HL-60 (cell line): ENCODE measurements at regions not wholly inside any gene's neighbourhood (a gene's known extent, or its start where the extent isn't known, plus 50 kb on each side); places are given as distances from the start of the nearest gene placed in this dataset.

Experiments
- DNase-seq, 2 experiments: peaks; one replicate each; pipeline ENCODE4 v3.0.0-alpha.2; 2010 to 2020; ENCODE audit warnings: low read depth in 1 of 2, low spot score in 1 of 2
- H3K27ac ChIP-seq: fragments of 250-450 bp; sonication (Bioruptor Pico); replicated peaks from 2 replicates; pipeline ENCODE4 v1.5.1; 2020; ENCODE audit warnings: mild to moderate bottlenecking, moderate library complexity
- H3K27me3 ChIP-seq: fragments of 250-450 bp; sonication (Bioruptor Pico); 2 replicates; pipeline ENCODE4 v1.5.1; 2021; ENCODE audit warnings: mild to moderate bottlenecking, moderate library complexity; ENCODE audit not compliant: insufficient read depth, poor library complexity, severe bottlenecking
- H3K4me3 ChIP-seq: replicated peaks from 2 replicates; pipeline ENCODE4 v1.5.1; 2011; ENCODE audit warnings: mild to moderate bottlenecking, control low read depth, low read length; ENCODE audit not compliant: insufficient read depth
- GABPA ChIP-seq: IDR thresholded peaks from 2 replicates; pipeline ENCODE4 v1.6.1; 2012; ENCODE audit warnings: low read depth
- POLR2AphosphoS5 ChIP-seq: IDR thresholded peaks from 2 replicates; pipeline ENCODE4 v1.6.1; 2012; ENCODE audit warnings: low read depth
- SPI1 ChIP-seq: IDR thresholded peaks from 2 replicates; pipeline ENCODE4 v1.6.1; 2012; ENCODE audit warnings: low read depth, mild to moderate bottlenecking, borderline replicate concordance
- TF ChIP-seq, protein P1 (sequence below): IDR thresholded peaks from one replicate; pipeline ENCODE4 v1.5.1; 2011; ENCODE audit warnings: low read length, control low read depth, inconsistent platforms; ENCODE audit not compliant: insufficient read depth
- TF ChIP-seq, protein P2 (sequence below): IDR thresholded peaks from 2 replicates; pipeline ENCODE4 v1.6.1; 2012; ENCODE audit warnings: low read depth; ENCODE audit not compliant: insufficient replicate concordance

DNA sequence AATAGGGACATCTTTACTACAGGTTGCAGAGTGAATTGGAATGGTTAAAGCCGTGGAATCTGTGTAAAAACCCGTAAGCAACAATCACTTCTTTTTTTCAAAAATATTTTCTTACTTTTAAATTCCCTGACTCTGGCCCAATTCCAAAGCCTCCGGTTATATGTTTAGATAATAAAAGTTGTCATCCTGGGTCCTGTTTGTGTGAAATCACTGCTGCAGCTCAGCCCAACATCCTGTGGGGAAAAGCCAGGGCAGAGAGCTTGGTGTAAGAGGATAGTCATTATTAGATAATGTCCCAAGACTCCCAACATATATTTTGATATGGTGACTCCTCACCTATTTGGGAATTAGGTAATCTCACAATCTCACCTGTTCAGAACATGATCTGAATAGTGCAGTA lies 586.0 kb upstream of the BRINP1 start:
- TF ChIP-seq POLR2AphosphoS5 (no peak), SPI1 (no peak), GABPA (no peak)
- TF ChIP-seq, protein P1, sequence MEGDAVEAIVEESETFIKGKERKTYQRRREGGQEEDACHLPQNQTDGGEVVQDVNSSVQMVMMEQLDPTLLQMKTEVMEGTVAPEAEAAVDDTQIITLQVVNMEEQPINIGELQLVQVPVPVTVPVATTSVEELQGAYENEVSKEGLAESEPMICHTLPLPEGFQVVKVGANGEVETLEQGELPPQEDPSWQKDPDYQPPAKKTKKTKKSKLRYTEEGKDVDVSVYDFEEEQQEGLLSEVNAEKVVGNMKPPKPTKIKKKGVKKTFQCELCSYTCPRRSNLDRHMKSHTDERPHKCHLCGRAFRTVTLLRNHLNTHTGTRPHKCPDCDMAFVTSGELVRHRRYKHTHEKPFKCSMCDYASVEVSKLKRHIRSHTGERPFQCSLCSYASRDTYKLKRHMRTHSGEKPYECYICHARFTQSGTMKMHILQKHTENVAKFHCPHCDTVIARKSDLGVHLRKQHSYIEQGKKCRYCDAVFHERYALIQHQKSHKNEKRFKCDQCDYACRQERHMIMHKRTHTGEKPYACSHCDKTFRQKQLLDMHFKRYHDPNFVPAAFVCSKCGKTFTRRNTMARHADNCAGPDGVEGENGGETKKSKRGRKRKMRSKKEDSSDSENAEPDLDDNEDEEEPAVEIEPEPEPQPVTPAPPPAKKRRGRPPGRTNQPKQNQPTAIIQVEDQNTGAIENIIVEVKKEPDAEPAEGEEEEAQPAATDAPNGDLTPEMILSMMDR: no peak
- TF ChIP-seq, protein P2, sequence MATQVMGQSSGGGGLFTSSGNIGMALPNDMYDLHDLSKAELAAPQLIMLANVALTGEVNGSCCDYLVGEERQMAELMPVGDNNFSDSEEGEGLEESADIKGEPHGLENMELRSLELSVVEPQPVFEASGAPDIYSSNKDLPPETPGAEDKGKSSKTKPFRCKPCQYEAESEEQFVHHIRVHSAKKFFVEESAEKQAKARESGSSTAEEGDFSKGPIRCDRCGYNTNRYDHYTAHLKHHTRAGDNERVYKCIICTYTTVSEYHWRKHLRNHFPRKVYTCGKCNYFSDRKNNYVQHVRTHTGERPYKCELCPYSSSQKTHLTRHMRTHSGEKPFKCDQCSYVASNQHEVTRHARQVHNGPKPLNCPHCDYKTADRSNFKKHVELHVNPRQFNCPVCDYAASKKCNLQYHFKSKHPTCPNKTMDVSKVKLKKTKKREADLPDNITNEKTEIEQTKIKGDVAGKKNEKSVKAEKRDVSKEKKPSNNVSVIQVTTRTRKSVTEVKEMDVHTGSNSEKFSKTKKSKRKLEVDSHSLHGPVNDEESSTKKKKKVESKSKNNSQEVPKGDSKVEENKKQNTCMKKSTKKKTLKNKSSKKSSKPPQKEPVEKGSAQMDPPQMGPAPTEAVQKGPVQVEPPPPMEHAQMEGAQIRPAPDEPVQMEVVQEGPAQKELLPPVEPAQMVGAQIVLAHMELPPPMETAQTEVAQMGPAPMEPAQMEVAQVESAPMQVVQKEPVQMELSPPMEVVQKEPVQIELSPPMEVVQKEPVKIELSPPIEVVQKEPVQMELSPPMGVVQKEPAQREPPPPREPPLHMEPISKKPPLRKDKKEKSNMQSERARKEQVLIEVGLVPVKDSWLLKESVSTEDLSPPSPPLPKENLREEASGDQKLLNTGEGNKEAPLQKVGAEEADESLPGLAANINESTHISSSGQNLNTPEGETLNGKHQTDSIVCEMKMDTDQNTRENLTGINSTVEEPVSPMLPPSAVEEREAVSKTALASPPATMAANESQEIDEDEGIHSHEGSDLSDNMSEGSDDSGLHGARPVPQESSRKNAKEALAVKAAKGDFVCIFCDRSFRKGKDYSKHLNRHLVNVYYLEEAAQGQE: no peak
- no peaks in the 10 kb centered on the region for H3K27me3 ChIP-seq
- H3K27ac ChIP-seq: no peak overlapping the region
- no peak for DNase-seq
- H3K4me3 ChIP-seq: no peak overlapping the region

DNA sequence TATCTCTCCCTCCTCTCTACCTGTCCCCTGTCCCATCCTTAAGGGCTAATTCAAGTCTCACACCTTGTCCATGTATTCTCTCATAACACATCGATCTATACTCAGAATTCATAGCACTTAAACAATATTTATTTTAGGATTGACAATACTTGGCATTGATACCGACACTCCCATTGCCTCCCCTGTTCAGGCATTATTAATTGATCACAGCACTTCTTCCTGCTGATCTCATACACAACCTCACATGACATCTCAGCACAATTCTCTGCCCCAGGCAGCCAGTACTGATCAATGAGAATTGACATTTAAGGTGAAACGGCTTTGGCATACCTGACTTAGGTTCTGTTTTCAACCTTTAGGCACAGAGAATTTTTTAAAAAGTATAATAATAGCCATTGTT lies 582.4 kb upstream of the BRINP1 start:
- TF ChIP-seq GABPA: no peak
- H3K27ac ChIP-seq: no peak overlapping the region
- no peak overlapping the region for H3K4me3 ChIP-seq
- H3K27me3 ChIP-seq: no peaks in the 10 kb centered on the region
- no peak for DNase-seq

DNA sequence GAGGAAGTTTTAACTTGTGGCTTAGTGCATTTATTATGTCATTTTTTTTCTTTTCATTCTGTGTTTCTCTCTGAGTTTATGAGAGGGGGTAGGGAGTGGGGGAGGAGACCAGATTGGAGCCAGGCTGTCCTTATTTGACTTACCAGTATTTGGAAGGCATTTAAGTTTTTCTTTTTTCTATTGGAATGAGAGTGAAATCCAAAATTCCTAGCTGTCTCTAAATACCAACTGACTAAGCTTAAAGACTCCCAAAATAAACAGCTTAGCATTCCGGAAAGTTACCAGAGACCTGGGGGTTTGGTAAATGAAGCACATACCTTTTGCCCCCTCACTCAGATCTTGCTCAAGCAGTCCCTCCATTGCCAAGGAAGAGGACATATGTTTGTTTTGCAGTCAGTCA lies 581.9 kb upstream of the BRINP1 start:
- DNase-seq: no peak
- no peak overlapping the region for H3K4me3 ChIP-seq
- TF ChIP-seq, protein P1: no peak
- TF ChIP-seq POLR2AphosphoS5: no peak
- TF ChIP-seq, protein P2: no peak
- no peak for TF ChIP-seq GABPA
- no peak for TF ChIP-seq SPI1
- no peak overlapping the region for H3K27ac ChIP-seq
- no peaks in the 10 kb centered on the region for H3K27me3 ChIP-seq

DNA sequence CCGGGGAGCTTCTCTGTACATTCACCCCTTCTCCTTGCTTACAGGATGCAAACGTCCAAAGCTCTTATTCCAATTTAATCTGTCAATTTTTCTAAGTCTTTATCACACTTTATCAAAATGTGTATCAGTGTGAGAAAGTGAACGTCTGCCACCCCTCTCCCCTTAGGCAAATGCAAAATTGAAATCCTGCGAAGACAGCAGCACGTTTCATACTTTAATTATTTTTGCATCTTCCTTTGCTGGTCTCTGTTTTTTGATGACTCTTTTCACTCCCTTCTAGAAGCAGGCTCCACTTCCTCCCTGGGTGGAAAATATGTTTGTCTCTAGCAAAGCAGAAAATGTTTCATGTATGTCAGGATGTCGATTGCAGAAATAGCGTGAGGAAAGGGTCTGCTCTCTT lies 576.5 kb upstream of the BRINP1 start:
- TF ChIP-seq, protein P1: no peak
- TF ChIP-seq, protein P2: no peak
- no peak for TF ChIP-seq POLR2AphosphoS5
- TF ChIP-seq GABPA: no peak
- TF ChIP-seq SPI1: no peak
- Histone ChIP-seq H3K27ac (no peak overlapping the region), H3K4me3 (no peak overlapping the region), H3K27me3 (no peaks in the 10 kb centered on the region)
- DNase-seq: no peak
